ENCODE measurements at regions not wholly inside any gene's neighbourhood (a gene's known extent, or its start where the extent isn't known, plus 50 kb on each side); places are given as distances from the start of the nearest gene placed in this dataset.
"Not testable (repeated sequence)": the region's sequence is repeated elsewhere in the genome, so short reads cannot be mapped to it uniquely, and the experiment has no call there.

- DNase-seq = no peak
Measured at GRCh38 chr14:71366861-71367260, 459.6 kb downstream of the PCNX1 start.

- no peak for DNase-seq
Measured at GRCh38 chr14:71371711-71372396, 464.6 kb downstream of the PCNX1 start.

GRCh38 chr14:71372411-71372838 lies 465.2 kb downstream of the PCNX1 start:
- no peak for DNase-seq

GRCh38 chr14:71373773-71374172 lies 466.5 kb downstream of the PCNX1 start:
- DNase-seq = no peak

GRCh38 chr14:71374989-71375388 lies 467.7 kb downstream of the PCNX1 start:
- DNase-seq = no peak

- DNase-seq = no peak
Measured at GRCh38 chr14:71377099-71377498, 469.8 kb downstream of the PCNX1 start.

- DNase-seq = no peak
Measured at GRCh38 chr14:71380271-71380670, 473.0 kb downstream of the PCNX1 start.

GRCh38 chr14:71381814-71382213 lies 474.6 kb downstream of the PCNX1 start:
- DNase-seq = no peak

GRCh38 chr14:71382315-71382714 lies 475.1 kb downstream of the PCNX1 start:
- DNase-seq = no peak

GRCh38 chr14:71383510-71383909 lies 476.3 kb downstream of the PCNX1 start:
- DNase-seq = no peak

GRCh38 chr14:71384007-71384845 lies 477.0 kb downstream of the PCNX1 start:
- DNase-seq = no peak

GRCh38 chr14:71387753-71388152 lies 480.5 kb downstream of the PCNX1 start:
- no peak for DNase-seq

- no peak for DNase-seq
Measured at GRCh38 chr14:71388336-71388735, 481.1 kb downstream of the PCNX1 start.

GRCh38 chr14:71388862-71389261 lies 481.6 kb downstream of the PCNX1 start:
- no peak for DNase-seq

GRCh38 chr14:71394386-71394785 lies 487.1 kb downstream of the PCNX1 start:
- no peak for DNase-seq

- no peak for DNase-seq
Measured at GRCh38 chr14:71395151-71395604, 487.9 kb downstream of the PCNX1 start.

GRCh38 chr14:71395636-71396035 lies 488.4 kb downstream of the PCNX1 start:
- DNase-seq = no peak

GRCh38 chr14:71396050-71396677 lies 488.9 kb downstream of the PCNX1 start:
- DNase-seq = no peak

GRCh38 chr14:71397371-71397770 lies 490.1 kb downstream of the PCNX1 start:
- no peak for DNase-seq

- DNase-seq = no peak
Measured at GRCh38 chr14:71398450-71398849, 491.2 kb downstream of the PCNX1 start.

- no peak for DNase-seq
Measured at GRCh38 chr14:71399057-71399487, 491.8 kb downstream of the PCNX1 start.

GRCh38 chr14:71400871-71401321 lies 493.6 kb downstream of the PCNX1 start:
- DNase-seq = no peak

- not testable (repeated sequence) for DNase-seq
Measured at GRCh38 chr14:71402415-71402814, 495.2 kb downstream of the PCNX1 start.

- DNase-seq = no peak
Measured at GRCh38 chr14:71403656-71404055, 496.4 kb downstream of the PCNX1 start.
